Effector memory CD4-positive, alpha-beta T cell (primary cell): ENCODE measurements at regions not wholly inside any gene's neighbourhood (a gene's known extent, or its start where the extent isn't known, plus 50 kb on each side); places are given as distances from the start of the nearest gene placed in this dataset.
"Not testable (repeated sequence)": the region's sequence is repeated elsewhere in the genome, so short reads cannot be mapped to it uniquely, and the experiment has no call there.

Experiments used
- DNase-seq, 3 donors: peaks; one replicate each; pipeline ENCODE4 v3.0.0-alpha.2; 2020
- H3K27ac ChIP-seq: 2 replicates; pipeline ENCODE4 v1.7.0; 2013; ENCODE audit warnings: mild to moderate bottlenecking, low read length, moderate library complexity; ENCODE audit not compliant: insufficient read depth, poor library complexity, severe bottlenecking
- H3K27me3 ChIP-seq: replicated peaks from 2 replicates; pipeline ENCODE4 v1.7.0; 2013; ENCODE audit warnings: mild to moderate bottlenecking, low read length; ENCODE audit not compliant: insufficient read depth, control insufficient read depth, poor library complexity, severe bottlenecking
- H3K36me3 ChIP-seq: 2 replicates; pipeline ENCODE4 v1.7.0; 2013; ENCODE audit warnings: mild to moderate bottlenecking, low read length, moderate library complexity; ENCODE audit not compliant: control insufficient read depth, insufficient read depth
- H3K4me1 ChIP-seq: 2 replicates; pipeline ENCODE4 v1.7.0; 2013; ENCODE audit warnings: low read length, mild to moderate bottlenecking; ENCODE audit not compliant: control insufficient read depth, insufficient read depth, poor library complexity, severe bottlenecking
- H3K4me3 ChIP-seq: 2 replicates; pipeline ENCODE4 v1.7.0; 2013; ENCODE audit warnings: low read length, low read depth, mild to moderate bottlenecking; ENCODE audit not compliant: insufficient read depth, poor library complexity, severe bottlenecking
- H3K9me3 ChIP-seq: 2 replicates; pipeline ENCODE4 v1.7.0; 2013; ENCODE audit warnings: mild to moderate bottlenecking, low read length, moderate library complexity; ENCODE audit not compliant: control insufficient read depth

DNA sequence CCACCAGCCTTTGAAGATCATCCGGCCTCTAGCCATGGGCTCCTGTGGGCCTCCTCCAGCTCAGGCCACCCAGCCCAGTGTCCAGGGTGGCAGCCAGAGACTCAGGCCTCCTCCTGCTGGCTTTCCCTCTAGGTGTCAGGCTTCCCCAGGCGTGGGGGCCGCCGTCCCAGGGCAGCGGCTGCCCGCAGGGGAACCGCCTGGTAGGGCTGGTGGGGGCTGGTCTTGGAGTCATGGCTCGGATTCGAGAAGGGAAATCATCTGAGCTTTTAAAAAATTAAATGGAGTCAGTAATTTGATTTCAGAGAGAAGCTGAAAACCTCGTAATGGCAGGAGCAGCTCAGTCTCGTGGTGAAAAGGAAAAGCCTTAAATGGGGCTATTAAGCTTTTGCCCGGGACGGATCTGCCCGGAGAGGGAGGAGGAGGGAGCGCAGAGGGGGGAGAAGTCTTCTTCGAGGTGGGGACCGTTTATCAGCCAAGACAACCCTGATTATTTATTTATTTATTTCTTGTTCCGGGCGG lies 66.4 kb upstream of the TARDBP start:
- DNase-seq = no peak
- Histone ChIP-seq H3K4me1 (no peaks in the 10 kb centered on the region), H3K27ac (no peak overlapping the region), H3K9me3 (no peaks in the 10 kb centered on the region), H3K27me3 (no peaks in the 10 kb centered on the region), H3K36me3 (no peaks in the 10 kb centered on the region), H3K4me3 (no peak overlapping the region)

DNA sequence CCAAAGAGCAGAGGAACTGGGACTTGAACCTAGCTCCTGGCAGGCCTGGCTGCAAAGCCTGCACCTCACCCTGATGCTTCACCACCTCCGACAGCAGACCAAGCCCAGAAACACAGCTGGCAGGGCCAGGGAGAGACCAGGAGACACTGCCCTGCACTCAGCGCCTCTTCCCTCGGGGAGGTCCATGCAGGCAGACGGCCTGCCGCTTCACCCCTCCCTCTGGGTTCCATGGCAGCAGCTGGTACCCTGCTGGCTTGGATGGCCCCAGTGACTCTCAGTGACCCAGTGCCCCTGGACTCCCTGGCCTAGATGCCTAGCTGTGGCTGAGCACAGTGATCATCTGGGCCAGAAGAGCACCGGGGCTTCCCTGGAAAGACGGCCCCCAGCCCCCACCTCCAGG lies 65.3 kb upstream of the TARDBP start:
- DNase-seq = no peak
- Histone ChIP-seq H3K9me3 (no peaks in the 10 kb centered on the region), H3K27me3 (no peaks in the 10 kb centered on the region), H3K36me3 (no peaks in the 10 kb centered on the region), H3K27ac (no peak overlapping the region), H3K4me1 (no peaks in the 10 kb centered on the region), H3K4me3 (no peak overlapping the region)

DNA sequence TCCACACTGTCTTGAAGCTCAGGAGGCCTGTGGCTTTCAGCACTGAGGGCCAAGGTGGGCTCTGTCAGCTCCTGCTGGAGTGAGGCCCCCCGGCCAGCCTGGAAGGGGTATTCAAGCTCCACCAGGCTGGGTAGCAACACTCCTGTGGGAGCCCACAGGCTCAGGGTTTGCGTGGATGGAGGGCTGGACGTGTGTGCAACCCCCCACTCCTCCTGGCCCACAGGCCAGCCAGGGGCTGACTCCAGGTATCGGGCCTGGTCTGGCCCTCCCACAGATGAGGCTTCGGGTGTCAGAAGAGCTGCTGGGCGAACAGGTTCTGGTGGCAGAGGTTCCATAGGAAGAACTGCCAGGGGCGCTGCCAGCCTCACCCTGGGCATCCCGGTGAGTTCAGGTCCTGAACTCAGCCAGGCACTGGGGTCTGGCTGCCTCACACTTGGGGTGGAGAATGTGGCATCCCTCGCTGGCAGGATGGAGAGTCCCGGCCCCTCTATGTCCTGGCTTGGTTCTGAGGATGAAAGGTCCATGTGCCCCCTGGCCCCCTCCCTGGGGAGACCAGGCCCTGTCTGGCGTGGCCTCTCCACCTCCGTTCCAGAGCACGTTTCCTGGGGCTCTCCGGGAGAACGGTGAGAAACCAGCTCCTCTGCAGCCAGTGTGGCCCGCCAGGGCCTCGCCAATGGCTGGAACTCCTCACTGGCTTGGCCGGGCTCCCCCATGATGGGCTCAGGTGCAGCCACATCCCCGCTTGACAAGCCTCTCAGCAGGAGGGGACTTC lies 64.6 kb upstream of the TARDBP start:
- Histone ChIP-seq H3K4me1 (no peaks in the 10 kb centered on the region), H3K36me3 (no peaks in the 10 kb centered on the region), H3K9me3 (no peaks in the 10 kb centered on the region), H3K4me3 (no peak overlapping the region), H3K27me3 (no peaks in the 10 kb centered on the region), H3K27ac (no peak overlapping the region)
- no peak for DNase-seq

DNA sequence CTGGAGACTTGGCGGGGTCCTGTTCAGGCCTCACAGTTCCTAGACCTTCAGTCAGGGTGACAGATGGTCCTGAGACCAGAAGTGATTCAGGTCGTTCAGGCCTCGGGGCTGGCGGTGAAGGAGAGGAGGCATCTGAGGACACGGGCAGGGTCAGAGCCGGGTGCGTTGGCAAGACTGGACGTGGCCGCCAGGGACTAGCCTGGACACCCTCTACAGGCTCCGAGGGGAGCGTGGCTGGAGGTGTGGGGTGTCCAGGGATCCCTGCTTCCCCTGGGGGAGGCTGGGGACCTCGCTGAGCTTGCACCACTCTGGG lies 64.0 kb upstream of the TARDBP start:
- H3K9me3 ChIP-seq = no peaks in the 10 kb centered on the region
- no peaks in the 10 kb centered on the region for H3K27me3 ChIP-seq
- H3K4me1 ChIP-seq = no peaks in the 10 kb centered on the region
- no peaks in the 10 kb centered on the region for H3K36me3 ChIP-seq
- H3K4me3 ChIP-seq = no peak overlapping the region
- H3K27ac ChIP-seq = no peak overlapping the region
- no peak for DNase-seq

DNA sequence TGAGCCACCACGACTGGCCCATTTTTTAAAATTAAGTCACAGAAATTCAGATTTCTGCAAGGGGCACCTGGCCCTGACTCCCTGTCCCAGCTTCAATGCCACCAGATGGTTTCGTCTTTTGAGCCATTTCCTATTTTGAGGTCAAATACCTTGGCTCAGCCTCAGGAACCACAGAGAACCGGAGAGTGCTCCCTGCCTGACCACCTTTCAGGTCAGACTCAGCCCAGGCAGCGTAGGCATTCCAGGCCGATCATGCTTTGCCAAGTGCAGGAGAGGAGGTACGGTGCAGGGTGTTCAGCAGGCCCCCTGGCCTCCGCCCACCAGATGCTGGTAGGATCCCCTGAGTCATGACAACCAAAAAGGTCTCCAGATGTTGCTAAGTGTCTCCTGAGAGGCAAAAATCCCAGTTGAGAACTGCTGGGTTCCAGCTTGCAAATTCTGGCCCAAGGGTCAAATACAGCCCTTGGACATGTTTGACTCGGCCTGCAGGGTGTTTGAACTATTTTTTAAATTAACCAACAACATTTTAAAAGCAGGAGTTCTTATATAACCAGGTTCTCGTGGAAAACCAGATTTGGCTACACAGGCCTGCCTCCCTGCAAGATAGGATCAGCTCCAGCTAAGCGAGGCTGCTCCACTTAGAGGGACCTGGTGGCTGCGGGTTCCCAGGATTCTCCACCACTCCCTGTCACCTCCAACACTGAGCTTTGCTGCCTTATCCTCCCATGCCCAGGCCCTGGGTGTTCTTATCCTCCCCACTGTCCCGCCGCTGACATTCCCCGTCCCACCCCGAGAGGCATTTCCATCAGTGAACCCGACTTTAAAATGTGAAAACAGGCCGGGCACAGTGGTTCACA lies 61.9 kb upstream of the TARDBP start:
- H3K36me3 ChIP-seq = no peaks in the 10 kb centered on the region
- DNase-seq = no peak
- H3K4me3 ChIP-seq = no peak overlapping the region
- no peaks in the 10 kb centered on the region for H3K27me3 ChIP-seq
- H3K27ac ChIP-seq = no peak overlapping the region
- H3K9me3 ChIP-seq = no peaks in the 10 kb centered on the region
- H3K4me1 ChIP-seq = no peaks in the 10 kb centered on the region

DNA sequence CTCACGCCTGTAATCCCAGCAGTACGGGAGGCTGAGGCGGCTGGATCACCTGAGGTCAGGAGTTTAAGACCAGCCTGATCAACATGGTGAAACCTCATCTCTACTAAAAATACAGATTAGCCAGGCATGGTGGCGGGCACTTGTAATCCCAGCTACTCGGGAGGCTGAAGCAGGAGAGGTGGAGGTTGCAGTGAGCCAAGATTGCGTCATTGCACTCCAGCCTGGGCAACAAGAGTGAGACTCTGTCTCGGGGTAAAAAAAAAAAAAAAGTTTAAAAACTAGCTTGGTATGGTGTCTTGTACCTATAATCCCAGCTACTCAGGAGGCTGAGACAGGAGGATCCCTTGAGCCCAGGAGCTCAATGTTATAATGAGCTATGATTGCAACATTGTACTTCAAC lies 61.2 kb upstream of the TARDBP start:
- DNase-seq, H3K36me3 ChIP-seq, H3K27me3 ChIP-seq, H3K9me3 ChIP-seq, H3K4me1 ChIP-seq, H3K27ac ChIP-seq, H3K4me3 ChIP-seq: not testable (repeated sequence)

DNA sequence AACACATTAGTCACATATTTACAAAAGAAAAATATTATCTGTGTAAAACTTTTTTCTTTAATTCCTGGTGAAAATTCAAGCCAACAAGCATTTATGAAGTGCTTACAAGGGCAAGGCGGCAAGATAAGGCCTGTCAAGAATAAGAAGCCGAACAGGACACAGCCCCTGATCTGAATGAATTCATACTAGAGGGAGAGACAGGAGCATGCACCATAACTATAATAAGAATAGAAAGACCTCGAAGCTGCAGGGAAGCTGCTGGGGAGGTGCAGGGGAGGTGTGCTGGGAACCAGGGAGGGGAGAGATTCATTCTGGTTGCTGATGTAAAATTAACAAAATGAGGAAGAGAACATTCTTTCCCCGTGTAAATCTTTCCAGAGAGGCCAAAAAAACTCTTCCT lies 60.5 kb upstream of the TARDBP start:
- H3K4me3 ChIP-seq = no peak overlapping the region
- no peaks in the 10 kb centered on the region for H3K9me3 ChIP-seq
- H3K4me1 ChIP-seq = no peaks in the 10 kb centered on the region
- no peaks in the 10 kb centered on the region for H3K27me3 ChIP-seq
- no peaks in the 10 kb centered on the region for H3K36me3 ChIP-seq
- H3K27ac ChIP-seq = no peak overlapping the region
- DNase-seq = no peak

DNA sequence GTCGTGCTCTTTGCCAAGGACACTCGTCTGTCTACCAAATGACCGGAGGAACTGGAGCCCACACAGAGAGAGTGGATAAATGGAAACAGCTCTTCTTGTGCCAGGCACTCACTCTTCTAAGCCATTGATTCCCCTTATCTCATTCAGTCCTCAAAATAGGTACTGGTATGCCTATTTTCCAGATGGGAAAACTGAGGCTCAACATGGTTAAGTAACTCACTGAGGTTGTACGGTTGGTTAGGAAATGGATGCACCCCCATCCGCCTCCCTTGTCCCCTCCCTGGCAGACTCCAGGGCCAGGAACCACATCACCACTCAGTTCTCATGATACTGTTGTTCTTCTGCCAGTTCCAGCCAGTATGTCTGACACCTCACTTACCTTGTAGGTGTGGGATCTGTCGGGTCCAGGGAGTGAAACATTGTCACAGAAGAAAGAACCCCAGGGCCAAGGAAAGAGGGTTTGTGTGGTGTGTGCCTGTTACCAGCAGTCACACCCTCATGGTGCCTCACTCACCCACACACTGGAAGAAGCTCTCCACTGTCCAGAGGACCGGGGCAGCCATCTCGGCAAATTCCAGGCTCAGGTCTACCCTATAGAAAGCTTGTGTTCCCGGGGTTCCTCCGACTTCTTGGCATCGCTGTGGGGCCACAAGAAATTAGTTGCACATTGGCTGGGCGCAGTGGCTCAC lies 58.8 kb upstream of the TARDBP start:
- H3K4me1 ChIP-seq = no peaks in the 10 kb centered on the region
- H3K36me3 ChIP-seq = no peaks in the 10 kb centered on the region
- no peaks in the 10 kb centered on the region for H3K27me3 ChIP-seq
- DNase-seq = no peak
- no peaks in the 10 kb centered on the region for H3K9me3 ChIP-seq
- no peak overlapping the region for H3K27ac ChIP-seq
- H3K4me3 ChIP-seq = no peak overlapping the region

DNA sequence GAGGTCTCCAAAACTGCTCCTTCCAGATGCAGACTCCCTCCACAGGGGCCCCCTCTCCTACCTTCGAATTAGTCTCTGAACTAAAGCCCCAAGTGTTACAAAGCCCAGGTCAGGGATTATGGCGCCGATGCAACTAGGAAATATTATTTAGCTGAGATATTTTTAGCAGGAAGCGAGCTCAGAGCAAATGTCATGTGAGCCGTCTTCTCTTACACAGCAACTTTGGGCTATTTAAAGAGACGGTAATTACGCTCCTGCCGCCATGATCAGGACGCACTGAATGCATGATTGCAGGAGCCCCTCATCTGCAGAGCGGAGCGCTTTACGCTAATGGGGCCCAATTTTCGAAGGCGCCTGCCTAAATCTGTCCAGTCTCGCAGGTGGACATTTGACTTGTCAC lies 55.3 kb upstream of the TARDBP start:
- H3K4me1 ChIP-seq = peaks cover 5% of the 10 kb centered on the region
- no peaks in the 10 kb centered on the region for H3K36me3 ChIP-seq
- no peak overlapping the region for H3K27ac ChIP-seq
- DNase-seq = no peak
- H3K27me3 ChIP-seq = peaks cover 4% of the 10 kb centered on the region
- no peak overlapping the region for H3K4me3 ChIP-seq
- H3K9me3 ChIP-seq = no peaks in the 10 kb centered on the region

DNA sequence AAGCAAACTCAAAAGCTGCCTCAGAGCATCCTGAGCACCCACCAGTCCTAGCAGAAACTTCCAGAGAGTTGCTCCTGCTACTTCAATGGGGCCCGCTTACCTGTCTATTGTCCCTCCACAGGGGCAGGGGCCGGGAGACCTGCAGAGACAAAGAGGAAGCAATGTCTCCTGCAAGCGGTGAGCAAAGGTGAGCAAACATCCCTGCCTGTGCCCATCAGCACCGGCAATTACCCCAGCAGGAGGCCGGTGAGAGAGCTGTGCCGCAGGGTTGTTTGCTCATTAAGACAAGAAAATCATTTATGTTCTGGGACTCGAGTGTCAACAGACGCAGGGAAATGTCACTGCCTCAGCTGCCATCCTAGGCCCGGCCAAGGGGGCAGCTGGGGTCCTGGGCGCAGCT lies 53.8 kb upstream of the TARDBP start:
- no peak for DNase-seq
- no peaks in the 10 kb centered on the region for H3K36me3 ChIP-seq
- no peak overlapping the region for H3K4me3 ChIP-seq
- H3K27me3 ChIP-seq = peaks cover 4% of the 10 kb centered on the region
- H3K27ac ChIP-seq = no peak overlapping the region
- H3K4me1 ChIP-seq = peaks cover 5% of the 10 kb centered on the region
- no peaks in the 10 kb centered on the region for H3K9me3 ChIP-seq
